ENCODE measurements at regions not wholly inside any gene's neighbourhood (a gene's known extent, or its start where the extent isn't known, plus 50 kb on each side); places are given as distances from the start of the nearest gene placed in this dataset.

- Histone ChIP-seq H3K27ac (no peak overlapping the region), H3K36me3 (no peaks in the 10 kb centered on the region), H3K4me3 (no peak overlapping the region), H3K4me1 (no peaks in the 10 kb centered on the region), H3K9me3 (no peaks in the 10 kb centered on the region), H3K27me3 (no peaks in the 10 kb centered on the region)
- WGBS, 2 donors: 44 to 59% methylated on average over 2 of the region's 2 CpGs
- TF ChIP-seq EP300 (IDR thresholded peaks at IDR 0.05): no peak
- TF ChIP-seq CTCF (IDR thresholded peaks at IDR 0.05): no peak
- TF ChIP-seq POLR2A (IDR thresholded peaks at IDR 0.05): no peak
- TF ChIP-seq POLR2AphosphoS5 (IDR thresholded peaks at IDR 0.05): no peak
- DNase-seq (no peak), ATAC-seq (ENCODE audit: low FRiP score in 2 of 2) (no peak)
Observed at GRCh38 chr1:239655023-239655422, 268.7 kb downstream of the CHRM3 start.

GRCh38 chr1:239657291-239657690 lies 270.9 kb downstream of the CHRM3 start:
- Histone ChIP-seq H3K27ac (no peak overlapping the region), H3K4me1 (no peaks in the 10 kb centered on the region), H3K9me3 (no peaks in the 10 kb centered on the region), H3K4me3 (no peak overlapping the region), H3K27me3 (no peaks in the 10 kb centered on the region), H3K36me3 (no peaks in the 10 kb centered on the region)
- 89 to 96% methylated on average over 2 of the region's 2 CpGs for WGBS, 2 donors
- DNase-seq: no peak
- no peak for ATAC-seq (ENCODE audit: low FRiP score in 2 of 2)
- TF ChIP-seq EP300 (IDR thresholded peaks at IDR 0.05): no peak
- TF ChIP-seq POLR2AphosphoS5 (IDR thresholded peaks at IDR 0.05): no peak
- TF ChIP-seq POLR2A (IDR thresholded peaks at IDR 0.05): no peak
- TF ChIP-seq CTCF (IDR thresholded peaks at IDR 0.05): no peak

- ATAC-seq (ENCODE audit: low FRiP score in 2 of 2): no peak
- TF ChIP-seq EP300 (IDR thresholded peaks at IDR 0.05): no peak
- no peak for TF ChIP-seq POLR2A (IDR thresholded peaks at IDR 0.05)
- TF ChIP-seq CTCF (IDR thresholded peaks at IDR 0.05): no peak
- TF ChIP-seq POLR2AphosphoS5 (IDR thresholded peaks at IDR 0.05): no peak
- H3K27ac ChIP-seq: no peak overlapping the region
- 62 to 86% methylated on average over 3 of the region's 3 CpGs for WGBS, 2 donors
- peak in 1 of 2 donors; percentile 6 for DNase-seq
- H3K27me3 ChIP-seq: no peaks in the 10 kb centered on the region
- no peaks in the 10 kb centered on the region for H3K36me3 ChIP-seq
- no peaks in the 10 kb centered on the region for H3K9me3 ChIP-seq
- H3K4me1 ChIP-seq: no peaks in the 10 kb centered on the region
- H3K4me3 ChIP-seq: no peak overlapping the region
Observed at GRCh38 chr1:239662950-239663349, 276.6 kb downstream of the CHRM3 start.

- ATAC-seq (ENCODE audit: low FRiP score in 2 of 2) (peak in 1 of 2 donors; percentile 19), DNase-seq (no peak)
- no peaks in the 10 kb centered on the region for H3K36me3 ChIP-seq
- H3K4me1 ChIP-seq: no peaks in the 10 kb centered on the region
- H3K27ac ChIP-seq: no peak overlapping the region
- no peaks in the 10 kb centered on the region for H3K27me3 ChIP-seq
- no peak overlapping the region for H3K4me3 ChIP-seq
- WGBS, 2 donors: 83 to 93% methylated on average over 1 of the region's 1 CpG
- TF ChIP-seq POLR2AphosphoS5 (IDR thresholded peaks at IDR 0.05): no peak
- H3K9me3 ChIP-seq: no peaks in the 10 kb centered on the region
Observed at GRCh38 chr1:239672256-239672655, 285.9 kb downstream of the CHRM3 start.

GRCh38 chr1:239675735-239676134 lies 289.4 kb downstream of the CHRM3 start:
- H3K27ac ChIP-seq: no peak overlapping the region
- DNase-seq: no peak
- WGBS, 2 donors: 93 to 98% methylated on average over 2 of the region's 2 CpGs

More at GRCh38 chr1:239675735-239676134, 289.4 kb downstream of the CHRM3 start:
- Histone ChIP-seq H3K4me3 (no peak overlapping the region), H3K36me3 (no peaks in the 10 kb centered on the region), H3K9me3 (no peaks in the 10 kb centered on the region), H3K4me1 (no peaks in the 10 kb centered on the region), H3K27me3 (no peaks in the 10 kb centered on the region)
- no peak for ATAC-seq (ENCODE audit: low FRiP score in 2 of 2)
- TF ChIP-seq POLR2AphosphoS5 (IDR thresholded peaks at IDR 0.05) (no peak), POLR2A (IDR thresholded peaks at IDR 0.05) (no peak), EP300 (IDR thresholded peaks at IDR 0.05) (no peak), CTCF (IDR thresholded peaks at IDR 0.05) (no peak)
